ENCODE measurements at regions not wholly inside any gene's neighbourhood (a gene's known extent, or its start where the extent isn't known, plus 50 kb on each side); places are given as distances from the start of the nearest gene placed in this dataset.
"Not testable (repeated sequence)": the region's sequence is repeated elsewhere in the genome, so short reads cannot be mapped to it uniquely, and the experiment has no call there.

- TF ChIP-seq CTCF (IDR thresholded peaks at IDR 0.05): no peak
- Histone ChIP-seq H3K27ac (no peak overlapping the region), H3K27me3 (no peaks in the 10 kb centered on the region), H3K4me1 (no peaks in the 10 kb centered on the region), H3K9me3 (peaks cover 0 to 15% of the 10 kb centered on the region in 2 donors), H3K4me3 (no peak overlapping the region), H3K36me3 (no peaks in the 10 kb centered on the region)
- DNase-seq (ENCODE audit: low spot score): no peak
Observed at GRCh38 chrX:110531873-110532580, 173.4 kb downstream of the RTL9 start.

- Histone ChIP-seq H3K9me3 (peaks cover 0 to 9% of the 10 kb centered on the region in 2 donors), H3K27ac (no peak overlapping the region), H3K27me3 (no peaks in the 10 kb centered on the region), H3K4me1 (no peaks in the 10 kb centered on the region), H3K36me3 (no peaks in the 10 kb centered on the region), H3K4me3 (no peak overlapping the region)
- no peak for DNase-seq (ENCODE audit: low spot score)
- TF ChIP-seq CTCF (IDR thresholded peaks at IDR 0.05): no peak
Observed at GRCh38 chrX:110532581-110532931, 173.9 kb downstream of the RTL9 start.

GRCh38 chrX:110536816-110537215 lies 178.2 kb downstream of the RTL9 start:
- Histone ChIP-seq H3K27ac (no peak overlapping the region), H3K4me1 (no peaks in the 10 kb centered on the region), H3K4me3 (no peak overlapping the region), H3K9me3 (peaks cover 0 to 14% of the 10 kb centered on the region in 2 donors), H3K36me3 (no peaks in the 10 kb centered on the region), H3K27me3 (no peaks in the 10 kb centered on the region)
- no peak for DNase-seq (ENCODE audit: low spot score)
- no peak for TF ChIP-seq CTCF (IDR thresholded peaks at IDR 0.05)

GRCh38 chrX:110541266-110541665 lies 182.6 kb downstream of the RTL9 start:
- Histone ChIP-seq H3K36me3 (no peaks in the 10 kb centered on the region), H3K9me3 (peaks cover 0 to 14% of the 10 kb centered on the region in 2 donors), H3K27ac (no peak overlapping the region), H3K4me3 (no peak overlapping the region), H3K4me1 (no peaks in the 10 kb centered on the region), H3K27me3 (peaks cover 0 to 4% of the 10 kb centered on the region in 2 donors)
- TF ChIP-seq CTCF (IDR thresholded peaks at IDR 0.05): no peak
- DNase-seq (ENCODE audit: low spot score): no peak

GRCh38 chrX:110550854-110551253 lies 192.2 kb downstream of the RTL9 start:
- not testable (repeated sequence) for H3K4me3 ChIP-seq; H3K27me3 ChIP-seq; H3K36me3 ChIP-seq; H3K9me3 ChIP-seq; DNase-seq (ENCODE audit: low spot score); H3K4me1 ChIP-seq; H3K27ac ChIP-seq

- Histone ChIP-seq H3K27me3 (no peaks in the 10 kb centered on the region), H3K27ac (no peak overlapping the region), H3K4me1 (no peaks in the 10 kb centered on the region), H3K9me3 (peaks cover 0 to 21% of the 10 kb centered on the region in 2 donors), H3K4me3 (no peak overlapping the region), H3K36me3 (no peaks in the 10 kb centered on the region)
- TF ChIP-seq CTCF (IDR thresholded peaks at IDR 0.05): no peak
- DNase-seq (ENCODE audit: low spot score): no peak
Observed at GRCh38 chrX:110557864-110558263, 199.2 kb downstream of the RTL9 start.

Measured in right atrium auricular region (tissue), 2 donors.